Endothelial cell of umbilical vein (primary cell): ENCODE measurements at regions not wholly inside any gene's neighbourhood (a gene's known extent, or its start where the extent isn't known, plus 50 kb on each side); places are given as distances from the start of the nearest gene placed in this dataset.

Experiments used
- BruUV-seq: library from RNA; stranded (reverse); fragments of 400-500 nt; replicated peaks from 2 replicates; lab custom pipeline; 2021; lab: Mats Ljungman, UMichigan
- CTCF ChIA-PET: fragments of 300-600, 350-600 bp; sonication (Branson Sonifier 250); formaldehyde crosslinking; loops from one replicate; lab custom pipeline; 2021; ENCODE audit warnings: antibody characterized with exemption, inconsistent platforms; lab: Charles Lee
- POLR2A ChIA-PET: fragments of 300-600, 350-600 bp; sonication (Branson Sonifier 250); formaldehyde crosslinking; loops from one replicate; lab custom pipeline; 2021; ENCODE audit warnings: antibody characterized with exemption, inconsistent platforms; lab: Charles Lee
- DNase-seq: peaks from one replicate; pipeline ENCODE4 v3.0.0-alpha.2; 2011; ENCODE audit warnings: low read depth, low spot score
- FAIRE-seq: peaks from 2 replicates; lab custom pipeline; 2011; peaks lifted over from hg19 to GRCh38; lab: Jason Lieb, UNC
- H2AFZ ChIP-seq: 2 replicates; pipeline ENCODE4 v1.6.0; 2012; ENCODE audit warnings: low read depth, low read length, control low read depth, inconsistent platforms
- H3K27ac ChIP-seq: 2 replicates; pipeline ENCODE4 v1.5.1; 2011; ENCODE audit warnings: low read depth, mild to moderate bottlenecking, control low read depth, low read length, moderate library complexity; ENCODE audit not compliant: insufficient read depth
- H3K27me3 ChIP-seq, 2 experiments: 2 replicates each; pipeline versions ENCODE4 v1.6.0 to v1.6.1; 2011; ENCODE audit warnings: low read length in 2 of 2, mixed read lengths in 1 of 2; ENCODE audit not compliant: control insufficient read depth in 2 of 2, insufficient read depth in 2 of 2
- H3K36me3 ChIP-seq, 2 experiments: 2 replicates in 1 of 2; 3 replicates in 1 of 2; pipeline ENCODE4 v1.5.1; 2011; ENCODE audit warnings: low read length in 2 of 2, mild to moderate bottlenecking in 1 of 2, moderate library complexity in 1 of 2; ENCODE audit not compliant: control insufficient read depth in 2 of 2, insufficient read depth in 2 of 2; ENCODE audit errors: extremely low read depth in 1 of 2
- H3K4me1 ChIP-seq: 3 replicates; pipeline ENCODE4 v1.5.1; 2011; ENCODE audit warnings: mild to moderate bottlenecking, low read length; ENCODE audit not compliant: control insufficient read depth, insufficient read depth; ENCODE audit errors: extremely low read depth
- H3K4me2 ChIP-seq: 2 replicates; pipeline ENCODE4 v1.6.1; 2011; ENCODE audit warnings: low read length, control low read depth, mixed read lengths; ENCODE audit not compliant: insufficient read depth
- H3K4me3 ChIP-seq, 3 experiments: fragments of 200-600 bp in 1 of 3; sonication (generic), shearing (Covaris generic) in 1 of 3; replicated peaks in 1 of 3; 2 replicates each; pipeline ENCODE4 v1.5.1; 2011 to 2016; ENCODE audit warnings: control low read depth in 3 of 3, low read length in 3 of 3, mild to moderate bottlenecking in 2 of 3, inconsistent platforms in 1 of 3, low read depth in 1 of 3, moderate library complexity in 1 of 3; ENCODE audit not compliant: insufficient read depth in 1 of 3
- H3K79me2 ChIP-seq: 2 replicates; pipeline ENCODE4 v1.6.0; 2012; ENCODE audit warnings: low read length, inconsistent platforms; ENCODE audit not compliant: control insufficient read depth, insufficient read depth
- H3K9ac ChIP-seq: replicated peaks from 2 replicates; pipeline ENCODE3; 2011; ENCODE audit warnings: low read length, control low read depth; ENCODE audit not compliant: insufficient read depth; ENCODE audit errors: extremely low read depth
- H3K9me1 ChIP-seq: replicated peaks from 3 replicates; pipeline ENCODE4 v1.6.0; 2011; ENCODE audit warnings: mild to moderate bottlenecking, low read length; ENCODE audit not compliant: control insufficient read depth, insufficient read depth; ENCODE audit errors: extremely low read depth
- H3K9me3 ChIP-seq: replicated peaks from 2 replicates; pipeline ENCODE4 v1.5.1; 2012; ENCODE audit warnings: low read length, inconsistent platforms; ENCODE audit not compliant: control insufficient read depth, insufficient read depth
- H4K20me1 ChIP-seq: replicated peaks from 2 replicates; pipeline ENCODE3; 2011; ENCODE audit warnings: mild to moderate bottlenecking, low read length; ENCODE audit not compliant: control insufficient read depth, insufficient read depth; ENCODE audit errors: extremely low read depth
- CTCF ChIP-seq, 2 donors: IDR thresholded peaks; 1 replicate in 1 of 2; 2 replicates in 1 of 2; pipeline ENCODE4 v1.5.1; 2011; ENCODE audit warnings: low read length in 2 of 2, mild to moderate bottlenecking in 2 of 2, moderate library complexity in 2 of 2, control low read depth in 1 of 2, inconsistent platforms in 1 of 2, low read depth in 1 of 2; ENCODE audit not compliant: insufficient read depth in 1 of 2; ENCODE audit errors: extremely low read depth in 1 of 2
- EZH2 ChIP-seq: IDR thresholded peaks from 2 replicates; pipeline ENCODE4 v1.6.1; 2012; ENCODE audit warnings: borderline replicate concordance, low read depth, mild to moderate bottlenecking, moderate library complexity, low read length, inconsistent platforms; ENCODE audit not compliant: severe bottlenecking
- FOS ChIP-seq: IDR thresholded peaks from 2 replicates; pipeline ENCODE4 v1.6.1; 2011; ENCODE audit warnings: mild to moderate bottlenecking, low read length, moderate library complexity, borderline replicate concordance; ENCODE audit not compliant: insufficient read depth
- GATA2 ChIP-seq: IDR thresholded peaks from 2 replicates; pipeline ENCODE4 v1.7.0; 2011; ENCODE audit warnings: low read depth, mild to moderate bottlenecking, moderate library complexity, mixed read lengths, low read length; ENCODE audit not compliant: insufficient read length, insufficient read depth
- JUN ChIP-seq: IDR thresholded peaks from 2 replicates; pipeline ENCODE4 v1.6.1; 2011; ENCODE audit warnings: borderline replicate concordance, low read depth; ENCODE audit not compliant: insufficient read length, insufficient read depth
- MAX ChIP-seq: IDR thresholded peaks from 2 replicates; pipeline ENCODE4 v1.6.1; 2011; ENCODE audit not compliant: insufficient read depth, insufficient read length
- MYC ChIP-seq: IDR thresholded peaks from one replicate; pipeline ENCODE4 v1.6.1; 2011; ENCODE audit warnings: mild to moderate bottlenecking, low read depth, low read length
- POLR2A ChIP-seq: IDR thresholded peaks from 2 replicates; pipeline ENCODE4 v1.6.1; 2012; ENCODE audit warnings: low read depth, mild to moderate bottlenecking, control low read depth, low read length
- POLR2AphosphoS5 ChIP-seq: IDR thresholded peaks from 2 replicates; pipeline ENCODE4 v1.6.1; 2012; ENCODE audit warnings: low read depth, mild to moderate bottlenecking, control low read depth, low read length, moderate library complexity; ENCODE audit not compliant: insufficient read depth
- dilution Hi-C: fragments of 300-500 bp; cut with MboI; formaldehyde crosslinking; loops from one replicate; pipeline ENCODE4 v1.15.0; 2019; ENCODE audit warnings: low sequenced_read_pairs; ENCODE audit not compliant: extremely low pct_ligation_motif_present
- intact Hi-C: fragments of 100-400 bp; cut with micrococcal nuclease; formaldehyde crosslinking; loops from one replicate; pipeline ENCODE4 v1.10.0; 2022

GRCh38 chr15:70217226-70218160, 119.8 kb upstream of the TLE3 start:
- Histone ChIP-seq H3K9me3 (no peaks in the 10 kb centered on the region), H3K4me1 (no peaks in the 10 kb centered on the region), H3K4me2 (no peak overlapping the region), H3K4me3 (no peak overlapping the region), H3K9ac (no peak overlapping the region), H2AFZ (no peak overlapping the region), H3K36me3 (no peaks in the 10 kb centered on the region), H3K9me1 (no peaks in the 10 kb centered on the region), H3K27ac (no peak overlapping the region), H3K79me2 (no peaks in the 10 kb centered on the region), H4K20me1 (no peaks in the 10 kb centered on the region), H3K27me3 (peaks cover 0 to 3% of the 10 kb centered on the region in 2 experiments)
- DNase-seq, result no peak
- TF ChIP-seq GATA2 (no peak), POLR2AphosphoS5 (no peak), CTCF (IDR thresholded peaks at IDR 0.05; ENCODE audit: extremely low read depth in 1 of 2, insufficient read depth in 1 of 2, low read depth in 1 of 2, low read length in 2 of 2) (no peak), MAX (no peak), JUN (no peak), FOS (no peak), MYC (no peak), POLR2A (no peak), EZH2 (no peak)
- dilution Hi-C loops, result no loop called here
- intact Hi-C loops, result no loop called here
- no TSS peak for BruUV-seq
- ChIA-PET CTCF (no interaction called here), POLR2A (no interaction called here)
- FAIRE-seq, result no peak
